Brain pericyte (primary cell): ENCODE measurements at regions not wholly inside any gene's neighbourhood (a gene's known extent, or its start where the extent isn't known, plus 50 kb on each side); places are given as distances from the start of the nearest gene placed in this dataset.

ENCODE experiments used
- DNase-seq: peaks from one replicate; pipeline ENCODE4 v3.0.0-alpha.2; 2012; ENCODE audit warnings: low read depth, low spot score

- DNase-seq, result no peak
These were observed 51.6 kb upstream of the KCND3 start for GRCh38 chr1:112040891-112041740.

- no peak for DNase-seq
These were observed 54.4 kb upstream of the KCND3 start for GRCh38 chr1:112043901-112044300.

GRCh38 chr1:112044745-112045144, 55.3 kb upstream of the KCND3 start:
- DNase-seq, result no peak

- no peak for DNase-seq
These were observed 57.2 kb upstream of the KCND3 start for GRCh38 chr1:112046630-112047029.

- DNase-seq, result no peak
These were observed 59.0 kb upstream of the KCND3 start for GRCh38 chr1:112048421-112048820.

GRCh38 chr1:112054510-112054909, 65.0 kb upstream of the KCND3 start:
- no peak for DNase-seq

GRCh38 chr1:112056354-112056753, 66.9 kb upstream of the KCND3 start:
- DNase-seq, result no peak

- DNase-seq, result no peak
These were observed 68.3 kb upstream of the KCND3 start for GRCh38 chr1:112057736-112058135.

GRCh38 chr1:112058815-112059450, 69.5 kb upstream of the KCND3 start:
- no peak for DNase-seq

GRCh38 chr1:112059679-112060078, 70.2 kb upstream of the KCND3 start:
- no peak for DNase-seq

- DNase-seq, result no peak
These were observed 70.8 kb upstream of the KCND3 start for GRCh38 chr1:112060261-112060660.

- no peak for DNase-seq
These were observed 71.6 kb upstream of the KCND3 start for GRCh38 chr1:112061056-112061455.

GRCh38 chr1:112061901-112062320, 72.4 kb upstream of the KCND3 start:
- DNase-seq, result no peak

- no peak for DNase-seq
These were observed 74.6 kb upstream of the KCND3 start for GRCh38 chr1:112063781-112064728.

- DNase-seq, result no peak
These were observed 78.5 kb upstream of the KCND3 start for GRCh38 chr1:112067989-112068388.

GRCh38 chr1:112070677-112071076, 81.2 kb upstream of the KCND3 start:
- DNase-seq, result no peak

GRCh38 chr1:112074711-112075110, 85.2 kb upstream of the KCND3 start:
- no peak for DNase-seq

- DNase-seq, result no peak
These were observed 86.1 kb upstream of the KCND3 start for GRCh38 chr1:112075566-112075965.

- DNase-seq, result no peak
These were observed 90.0 kb upstream of the KCND3 start for GRCh38 chr1:112079446-112079845.

GRCh38 chr1:112083487-112083886, 94.0 kb upstream of the KCND3 start:
- no peak for DNase-seq

- no peak for DNase-seq
These were observed 103.3 kb upstream of the KCND3 start for GRCh38 chr1:112092656-112093371.

- DNase-seq, result no peak
These were observed 103.9 kb upstream of the KCND3 start for GRCh38 chr1:112093372-112093694.
